ENCODE measurements at regions not wholly inside any gene's neighbourhood (a gene's known extent, or its start where the extent isn't known, plus 50 kb on each side); places are given as distances from the start of the nearest gene placed in this dataset.

GRCh38 chr7:33738260-33738935 lies 166.9 kb upstream of the BMPER start:
- Mint-ChIP-seq H3K27ac (ENCODE audit: unreplicated experiment) (no peak overlapping the region), H3K9me3 (ENCODE audit: unreplicated experiment) (no peaks in the 10 kb centered on the region), H3K4me1 (ENCODE audit: low read depth, unreplicated experiment) (no peaks in the 10 kb centered on the region), H3K4me3 (ENCODE audit: unreplicated experiment) (no peak overlapping the region), H3K36me3 (ENCODE audit: unreplicated experiment) (no peaks in the 10 kb centered on the region), H3K27me3 (ENCODE audit: unreplicated experiment) (no peaks in the 10 kb centered on the region)
- DNase-seq: no peak
- no peak for TF ChIP-seq CTCF (IDR thresholded peaks at IDR 0.05; ENCODE audit: partially characterized antibody, unreplicated experiment)

GRCh38 chr7:33739286-33739685 lies 166.1 kb upstream of the BMPER start:
- no peaks in the 10 kb centered on the region for H3K4me1 Mint-ChIP-seq (ENCODE audit: low read depth, unreplicated experiment)
- no peaks in the 10 kb centered on the region for H3K9me3 Mint-ChIP-seq (ENCODE audit: unreplicated experiment)
- H3K27me3 Mint-ChIP-seq (ENCODE audit: unreplicated experiment): no peaks in the 10 kb centered on the region
- no peak for TF ChIP-seq CTCF (IDR thresholded peaks at IDR 0.05; ENCODE audit: partially characterized antibody, unreplicated experiment)
- no peaks in the 10 kb centered on the region for H3K36me3 Mint-ChIP-seq (ENCODE audit: unreplicated experiment)
- no peak overlapping the region for H3K4me3 Mint-ChIP-seq (ENCODE audit: unreplicated experiment)
- H3K27ac Mint-ChIP-seq (ENCODE audit: unreplicated experiment): no peak overlapping the region
- DNase-seq: no peak

- DNase-seq: no peak
- H3K27ac Mint-ChIP-seq (ENCODE audit: unreplicated experiment): no peak overlapping the region
- no peaks in the 10 kb centered on the region for H3K9me3 Mint-ChIP-seq (ENCODE audit: unreplicated experiment)
- H3K27me3 Mint-ChIP-seq (ENCODE audit: unreplicated experiment): no peaks in the 10 kb centered on the region
- no peaks in the 10 kb centered on the region for H3K4me1 Mint-ChIP-seq (ENCODE audit: low read depth, unreplicated experiment)
- no peak overlapping the region for H3K4me3 Mint-ChIP-seq (ENCODE audit: unreplicated experiment)
- TF ChIP-seq CTCF (IDR thresholded peaks at IDR 0.05; ENCODE audit: partially characterized antibody, unreplicated experiment): no peak
- H3K36me3 Mint-ChIP-seq (ENCODE audit: unreplicated experiment): no peaks in the 10 kb centered on the region
Observed at GRCh38 chr7:33742521-33742920, 162.8 kb upstream of the BMPER start.

GRCh38 chr7:33742999-33743587 lies 162.2 kb upstream of the BMPER start:
- H3K9me3 Mint-ChIP-seq (ENCODE audit: unreplicated experiment): no peaks in the 10 kb centered on the region
- TF ChIP-seq CTCF (IDR thresholded peaks at IDR 0.05; ENCODE audit: partially characterized antibody, unreplicated experiment): no peak

GRCh38 chr7:33743594-33743993 lies 161.7 kb upstream of the BMPER start:
- Mint-ChIP-seq H3K4me3 (ENCODE audit: unreplicated experiment) (no peak overlapping the region), H3K9me3 (ENCODE audit: unreplicated experiment) (no peaks in the 10 kb centered on the region), H3K27me3 (ENCODE audit: unreplicated experiment) (no peaks in the 10 kb centered on the region), H3K36me3 (ENCODE audit: unreplicated experiment) (no peaks in the 10 kb centered on the region), H3K27ac (ENCODE audit: unreplicated experiment) (no peak overlapping the region), H3K4me1 (ENCODE audit: low read depth, unreplicated experiment) (no peaks in the 10 kb centered on the region)
- DNase-seq: no peak
- TF ChIP-seq CTCF (IDR thresholded peaks at IDR 0.05; ENCODE audit: partially characterized antibody, unreplicated experiment): no peak

More at GRCh38 chr7:33742999-33743587, 162.2 kb upstream of the BMPER start:
- H3K4me3 Mint-ChIP-seq (ENCODE audit: unreplicated experiment): no peak overlapping the region
- no peak for DNase-seq
- no peaks in the 10 kb centered on the region for H3K4me1 Mint-ChIP-seq (ENCODE audit: low read depth, unreplicated experiment)
- H3K27me3 Mint-ChIP-seq (ENCODE audit: unreplicated experiment): no peaks in the 10 kb centered on the region
- no peak overlapping the region for H3K27ac Mint-ChIP-seq (ENCODE audit: unreplicated experiment)
- H3K36me3 Mint-ChIP-seq (ENCODE audit: unreplicated experiment): no peaks in the 10 kb centered on the region
